Suprapubic skin (tissue), 4 donors: ENCODE measurements at regions not wholly inside any gene's neighbourhood (a gene's known extent, or its start where the extent isn't known, plus 50 kb on each side); places are given as distances from the start of the nearest gene placed in this dataset.

ENCODE experiments used
- DNase-seq, 2 donors: peaks; one replicate each; pipeline ENCODE4 v3.0.0-alpha.2; 2019; ENCODE audit warnings: low spot score in 2 of 2
- H3K27ac ChIP-seq: fragments of 200-600 bp; sonication (generic); one replicate; pipeline ENCODE4 v1.5.1; 2019
- H3K27me3 ChIP-seq: fragments of 200-600 bp; sonication (generic); one replicate; pipeline ENCODE4 v1.5.1; 2019
- H3K36me3 ChIP-seq: fragments of 200-600 bp; sonication (generic); one replicate; pipeline ENCODE4 v1.5.1; 2019
- H3K4me1 ChIP-seq: fragments of 200-600 bp; sonication (generic); one replicate; pipeline ENCODE4 v1.5.1; 2019
- H3K4me3 ChIP-seq: fragments of 200-600 bp; sonication (generic); one replicate; pipeline ENCODE4 v1.5.1; 2019; ENCODE audit warnings: mild to moderate bottlenecking
- H3K9me3 ChIP-seq: fragments of 200-600 bp; sonication (generic); one replicate; pipeline ENCODE4 v1.5.1; 2019
- CTCF ChIP-seq, 2 donors: fragments of 200-600 bp in 1 of 2; fragments of 450-650 bp in 1 of 2; sonication (generic) in 1 of 2; IDR thresholded peaks; one replicate each; pipeline ENCODE4 v1.5.1; 2016 to 2019; ENCODE audit warnings: antibody characterized with exemption in 2 of 2, mild to moderate bottlenecking in 1 of 2, moderate library complexity in 1 of 2
- EP300 ChIP-seq: sonication (generic); formaldehyde crosslinking; IDR thresholded peaks from one replicate; pipeline ENCODE4 v1.6.1; 2017; ENCODE audit warnings: antibody characterized with exemption
- POLR2A ChIP-seq, 2 donors: fragments of 450-650 bp; IDR thresholded peaks; one replicate each; pipeline ENCODE4 v1.6.1; 2017; ENCODE audit warnings: antibody characterized with exemption in 2 of 2, mild to moderate bottlenecking in 2 of 2, moderate library complexity in 2 of 2
- POLR2AphosphoS5 ChIP-seq, 3 donors: sonication (generic); formaldehyde crosslinking; IDR thresholded peaks; one replicate each; pipeline ENCODE4 v1.6.1; 2017; ENCODE audit warnings: antibody characterized with exemption in 3 of 3
- whole genome bisulfite sequencing: methylation state at CpG from one replicate; pipeline ENCODE4 v1.1.5; 2018; 5-methylcytosine and 5-hydroxymethylcytosine counted together

GRCh38 chr2:234285541-234285940 is 211.3 kb downstream of the ARL4C start:
- no peak for DNase-seq
- peaks cover 15% of the 10 kb centered on the region for H3K4me1 ChIP-seq
- TF ChIP-seq POLR2A (IDR thresholded peaks at IDR 0.05) (no peak), POLR2AphosphoS5 (IDR thresholded peaks at IDR 0.05) (no peak), CTCF (IDR thresholded peaks at IDR 0.05) (no peak), EP300 (no peak)
- no peaks in the 10 kb centered on the region for H3K36me3 ChIP-seq
- H3K27me3 ChIP-seq: no peaks in the 10 kb centered on the region
- no peak overlapping the region for H3K27ac ChIP-seq
- H3K9me3 ChIP-seq: no peaks in the 10 kb centered on the region
- 61% methylated on average over 1 of the region's 1 CpG for WGBS
- no peak overlapping the region for H3K4me3 ChIP-seq

GRCh38 chr2:234279637-234280036 is 217.2 kb downstream of the ARL4C start:
- H3K27me3 ChIP-seq: no peaks in the 10 kb centered on the region
- H3K36me3 ChIP-seq: no peaks in the 10 kb centered on the region
- H3K9me3 ChIP-seq: no peaks in the 10 kb centered on the region
- DNase-seq: no peak
- no peak for TF ChIP-seq EP300
- TF ChIP-seq CTCF (IDR thresholded peaks at IDR 0.05): no peak
- no peak for TF ChIP-seq POLR2A (IDR thresholded peaks at IDR 0.05)
- H3K4me1 ChIP-seq: no peaks in the 10 kb centered on the region
- H3K4me3 ChIP-seq: no peak overlapping the region
- 61% methylated on average over 3 of the region's 3 CpGs for WGBS
- H3K27ac ChIP-seq: no peak overlapping the region

DNA sequence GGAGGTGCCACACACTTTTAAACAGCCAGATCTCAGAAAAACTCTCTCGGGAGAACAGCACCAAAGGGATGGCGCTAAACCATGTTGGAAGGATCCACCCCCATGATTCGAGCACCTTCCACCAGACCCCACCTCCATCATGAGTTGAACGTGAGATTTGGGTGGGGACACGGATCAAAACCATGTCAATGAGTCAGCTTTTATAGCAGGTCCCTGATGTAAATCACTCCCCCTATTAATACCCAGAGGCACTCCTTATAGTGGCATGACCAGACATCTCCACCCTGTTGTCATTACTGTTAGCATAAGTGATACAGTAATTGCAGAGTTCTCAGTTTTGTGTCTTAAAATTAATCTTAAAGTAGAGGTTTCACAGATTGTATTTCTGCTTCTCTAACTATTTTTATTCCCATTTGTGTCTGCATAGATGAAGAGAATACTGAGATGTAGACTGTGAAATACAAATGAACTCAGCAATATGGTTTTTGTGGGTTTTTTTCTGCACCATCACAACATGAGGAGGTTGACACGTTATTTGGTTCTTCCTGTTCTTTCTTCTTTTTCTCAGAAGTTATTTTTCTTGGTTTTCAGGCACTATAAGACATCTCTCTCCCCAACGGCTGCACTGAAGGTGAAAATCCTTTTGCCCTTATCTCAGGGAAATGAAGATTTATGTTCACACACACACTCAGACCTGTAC is 218.2 kb downstream of the ARL4C start:
- DNase-seq: no peak
- 75% methylated on average over 7 of the region's 7 CpGs for WGBS
- Histone ChIP-seq H3K4me3 (no peak overlapping the region), H3K27ac (no peak overlapping the region), H3K36me3 (no peaks in the 10 kb centered on the region), H3K9me3 (no peaks in the 10 kb centered on the region), H3K27me3 (no peaks in the 10 kb centered on the region), H3K4me1 (no peaks in the 10 kb centered on the region)
- TF ChIP-seq POLR2A (IDR thresholded peaks at IDR 0.05): no peak
- TF ChIP-seq CTCF (IDR thresholded peaks at IDR 0.05): no peak
- no peak for TF ChIP-seq EP300
- TF ChIP-seq POLR2AphosphoS5 (IDR thresholded peaks at IDR 0.05): no peak

DNA sequence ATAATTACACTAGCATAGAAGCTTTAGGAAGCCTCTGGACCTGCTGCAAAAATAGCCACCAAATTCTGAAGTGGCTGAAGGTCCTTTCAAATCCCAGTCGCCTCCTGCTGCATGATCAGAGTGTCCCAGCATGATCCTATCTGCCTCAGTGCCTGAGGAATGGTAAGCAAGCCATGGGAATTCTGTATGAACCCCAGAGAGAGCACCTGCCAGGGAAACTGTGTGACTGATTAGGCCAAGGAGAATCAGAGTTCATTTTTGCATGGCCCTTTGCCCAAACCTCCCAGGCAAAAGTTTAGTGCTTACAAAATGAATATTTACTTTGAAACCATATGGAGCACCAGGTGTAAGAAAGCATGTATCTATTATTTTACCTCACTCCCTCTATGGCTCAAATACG is 221.4 kb downstream of the ARL4C start:
- 54% methylated on average over 2 of the region's 2 CpGs for WGBS
- DNase-seq: no peak
- H3K27me3 ChIP-seq: no peaks in the 10 kb centered on the region

More for the DNA sequence above, 221.4 kb downstream of the ARL4C start:
- Histone ChIP-seq H3K36me3 (no peaks in the 10 kb centered on the region), H3K9me3 (no peaks in the 10 kb centered on the region), H3K27ac (no peak overlapping the region), H3K4me3 (no peak overlapping the region), H3K4me1 (no peaks in the 10 kb centered on the region)
- TF ChIP-seq EP300: no peak
- TF ChIP-seq POLR2A (IDR thresholded peaks at IDR 0.05): no peak
- TF ChIP-seq CTCF (IDR thresholded peaks at IDR 0.05): no peak
- TF ChIP-seq POLR2AphosphoS5 (IDR thresholded peaks at IDR 0.05): no peak
